B cell (primary cell): ENCODE measurements at regions not wholly inside any gene's neighbourhood (a gene's known extent, or its start where the extent isn't known, plus 50 kb on each side); places are given as distances from the start of the nearest gene placed in this dataset.

Experiments
- ATAC-seq: fragments of 200-7000 bp; cut with Tn5 transposase; one replicate; pipeline ENCODE4 v1.10.0; 2021; ENCODE audit warnings: low read depth, mild to moderate bottlenecking, moderate number of reproducible peaks, moderate library complexity
- CTCF ChIA-PET: fragments of 350-600 bp; sonication (Branson Sonifier 250); formaldehyde crosslinking; loops from one replicate; lab custom pipeline; 2021; ENCODE audit warnings: antibody characterized with exemption, inconsistent platforms; lab: Charles Lee
- POLR2A ChIA-PET: fragments of 350-600 bp; sonication (Branson Sonifier 250); formaldehyde crosslinking; loops from one replicate; lab custom pipeline; 2021; ENCODE audit warnings: antibody characterized with exemption; lab: Charles Lee
- DNase-seq: peaks from one replicate; pipeline ENCODE4 v3.0.0; 2013
- H2AFZ ChIP-seq: 2 replicates; pipeline ENCODE4 v1.6.1; 2012; ENCODE audit warnings: mild to moderate bottlenecking, low read depth, low read length; ENCODE audit not compliant: insufficient read depth, poor library complexity, severe bottlenecking
- H3K27ac ChIP-seq, 2 donors: 1 replicate in 1 of 2; 2 replicates in 1 of 2; pipeline ENCODE4 v1.5.1; 2012 to 2013; ENCODE audit warnings: low read length in 2 of 2, mild to moderate bottlenecking in 2 of 2, moderate library complexity in 1 of 2
- H3K27me3 ChIP-seq, 4 experiments: fragments of 200-600 bp in 1 of 4; sonication (generic) in 1 of 4; replicated peaks in 1 of 4; 1 replicate in 2 of 4; 2 replicates in 2 of 4; pipeline versions ENCODE4 v1.6.1 to v1.7.0; 2013 to 2016; ENCODE audit warnings: low read length in 3 of 4, mild to moderate bottlenecking in 2 of 4, mixed read lengths in 1 of 4, moderate library complexity in 1 of 4; ENCODE audit not compliant: insufficient read depth in 4 of 4, control insufficient read depth in 3 of 4; ENCODE audit errors: control extremely low read depth in 1 of 4
- H3K36me3 ChIP-seq, 2 experiments: replicated peaks in 1 of 2; 1 replicate in 1 of 2; 2 replicates in 1 of 2; pipeline versions ENCODE4 v1.6.1 to v1.7.1; 2013; ENCODE audit warnings: low read length in 1 of 2; ENCODE audit not compliant: insufficient read depth in 2 of 2, control insufficient read depth in 1 of 2; ENCODE audit errors: control extremely low read depth in 1 of 2, extremely low read depth in 1 of 2
- H3K4me1 ChIP-seq, 2 donors: fragments of 200-600 bp in 1 of 2; sonication (generic) in 1 of 2; 1 replicate in 1 of 2; 2 replicates in 1 of 2; pipeline versions ENCODE4 v1.5.1 to v1.6.1; 2013 to 2017; ENCODE audit warnings: low read length in 2 of 2; ENCODE audit not compliant: control insufficient read depth in 2 of 2, insufficient read depth in 2 of 2
- H3K4me2 ChIP-seq: replicated peaks from 2 replicates; pipeline ENCODE3; 2012; ENCODE audit warnings: mild to moderate bottlenecking, low read depth, low read length; ENCODE audit not compliant: poor library complexity, severe bottlenecking
- H3K4me3 ChIP-seq, 5 experiments: fragments of 200-600 bp in 1 of 5; sonication (generic) in 1 of 5; 1 replicate in 3 of 5; 2 replicates in 2 of 5; pipeline versions ENCODE4 v1.5.1 to v1.7.0; 2011 to 2016; ENCODE audit warnings: low read length in 4 of 5, mild to moderate bottlenecking in 4 of 5, low read depth in 2 of 5, control low read depth in 1 of 5, moderate library complexity in 1 of 5; ENCODE audit not compliant: insufficient read depth in 1 of 5; ENCODE audit errors: control extremely low read depth in 1 of 5, extremely low read depth in 1 of 5
- H3K79me2 ChIP-seq: fragments of 200-600 bp; sonication (generic); one replicate; pipeline ENCODE4 v1.6.0; 2016; ENCODE audit warnings: low read length; ENCODE audit not compliant: control insufficient read depth, insufficient read depth
- H3K9ac ChIP-seq: fragments of 200-600 bp; sonication (generic); 2 replicates; pipeline ENCODE4 v1.6.1; 2017; ENCODE audit warnings: mild to moderate bottlenecking, low read length, moderate library complexity
- H3K9me3 ChIP-seq, 3 donors: one replicate each; pipeline versions ENCODE4 v1.6.1 to v1.7.1; 2013; ENCODE audit warnings: low read length in 2 of 3; ENCODE audit not compliant: control insufficient read depth in 2 of 3, insufficient read depth in 1 of 3; ENCODE audit errors: control extremely low read depth in 1 of 3
- H4K20me1 ChIP-seq: 2 replicates; pipeline ENCODE4 v1.6.0; 2012; ENCODE audit warnings: mild to moderate bottlenecking, low read length; ENCODE audit not compliant: insufficient read depth, control insufficient read depth, poor library complexity, severe bottlenecking
- H3K27ac Mint-ChIP-seq: one replicate; pipeline ENCODE4 v1.8.0; 2021; ENCODE audit warnings: mixed read lengths
- H3K27me3 Mint-ChIP-seq: one replicate; pipeline ENCODE4 v1.8.0; 2021; ENCODE audit warnings: mixed read lengths
- H3K4me1 Mint-ChIP-seq: one replicate; pipeline ENCODE4 v1.8.0; 2021; ENCODE audit warnings: mixed read lengths
- H3K4me3 Mint-ChIP-seq: one replicate; pipeline ENCODE4 v1.8.0; 2021; ENCODE audit warnings: mixed read lengths
- H3K9me3 Mint-ChIP-seq: one replicate; pipeline ENCODE4 v1.8.0; 2022; ENCODE audit warnings: mixed read lengths; ENCODE audit not compliant: insufficient read depth
- EZH2 ChIP-seq: IDR thresholded peaks from 2 replicates; pipeline ENCODE4 v1.6.1; 2012; ENCODE audit warnings: borderline replicate concordance, low read depth, mild to moderate bottlenecking, moderate library complexity, low read length; ENCODE audit not compliant: insufficient read depth, poor library complexity, severe bottlenecking
- WGBS: methylation state at CpG from one replicate; pipeline ENCODE4 v1.1.5; 2013; ENCODE audit warnings: missing lambda C conversion rate; ENCODE audit not compliant: insufficient coverage; 5-methylcytosine and 5-hydroxymethylcytosine counted together
- intact Hi-C: fragments of 100-400 bp; cut with micrococcal nuclease; formaldehyde crosslinking; loops from one replicate; pipeline ENCODE4 v1.10.0; 2022
- TF ChIP-seq, protein P1 (sequence below): fragments of 200-600 bp; IDR thresholded peaks from one replicate; pipeline ENCODE4 v1.8.0; 2022; ENCODE audit warnings: antibody characterized with exemption, mild to moderate bottlenecking

DNA sequence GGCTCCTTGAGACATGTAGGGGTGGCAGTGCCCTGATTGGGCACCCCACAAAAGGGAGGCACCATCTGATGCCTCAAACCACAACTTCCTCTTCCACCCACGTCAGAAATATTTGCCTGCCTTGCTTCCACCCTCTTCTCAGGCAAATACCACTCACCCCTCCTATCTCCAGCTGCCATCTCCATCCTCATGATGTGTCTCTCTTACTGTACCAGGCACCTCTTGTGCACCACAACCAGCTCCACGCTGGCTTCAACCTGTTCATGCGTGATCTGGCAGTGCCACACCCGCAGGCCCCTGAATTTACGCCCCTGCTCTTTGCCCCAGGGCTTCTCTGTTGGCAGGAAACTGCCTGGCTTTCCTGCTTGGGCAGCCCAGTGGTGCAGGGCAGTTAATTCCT lies 87.8 kb upstream of the HSPA9 start:
- CTCF ChIA-PET = no interaction called here

DNA sequence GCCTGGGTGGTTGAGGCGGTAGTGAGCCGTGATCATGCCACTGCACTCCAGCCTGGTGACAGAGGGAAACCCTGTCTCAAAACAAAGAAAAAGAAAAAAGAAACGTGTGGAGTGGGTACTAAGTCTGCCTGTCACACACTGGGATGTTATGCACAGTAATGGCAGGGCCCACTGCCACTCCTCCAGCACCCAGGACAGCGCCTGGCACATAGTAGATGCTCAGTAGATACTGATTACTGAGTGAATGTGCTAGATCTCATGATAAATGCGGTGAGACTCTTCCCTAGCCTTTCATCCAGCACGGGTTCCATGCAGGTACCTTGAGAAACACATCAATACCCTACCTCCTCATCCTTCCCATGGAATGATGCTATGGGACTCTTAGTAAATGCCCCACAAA lies 87.4 kb upstream of the HSPA9 start:
- Mint-ChIP-seq H3K27ac (peak overlapping the region; percentile 68), H3K4me1 (peaks cover 39% of the 10 kb centered on the region), H3K27me3 (peaks cover 12% of the 10 kb centered on the region), H3K4me3 (peak overlapping the region; percentile 56), H3K9me3 (no peaks in the 10 kb centered on the region)
- POLR2A ChIA-PET = no interaction called here
- intact Hi-C loops = no loop called here
- no peaks in the 10 kb centered on the region for H3K36me3 ChIP-seq
- CTCF ChIA-PET = no interaction called here
- H3K9ac ChIP-seq = no peak overlapping the region
- H3K79me2 ChIP-seq = no peaks in the 10 kb centered on the region
- H4K20me1 ChIP-seq = no peaks in the 10 kb centered on the region
- H3K4me2 ChIP-seq = peak overlapping the region; percentile 70
- WGBS = 79% methylated on average over 3 of the region's 6 CpGs
- no peak overlapping the region for H3K27ac ChIP-seq
- TF ChIP-seq, protein P1, sequence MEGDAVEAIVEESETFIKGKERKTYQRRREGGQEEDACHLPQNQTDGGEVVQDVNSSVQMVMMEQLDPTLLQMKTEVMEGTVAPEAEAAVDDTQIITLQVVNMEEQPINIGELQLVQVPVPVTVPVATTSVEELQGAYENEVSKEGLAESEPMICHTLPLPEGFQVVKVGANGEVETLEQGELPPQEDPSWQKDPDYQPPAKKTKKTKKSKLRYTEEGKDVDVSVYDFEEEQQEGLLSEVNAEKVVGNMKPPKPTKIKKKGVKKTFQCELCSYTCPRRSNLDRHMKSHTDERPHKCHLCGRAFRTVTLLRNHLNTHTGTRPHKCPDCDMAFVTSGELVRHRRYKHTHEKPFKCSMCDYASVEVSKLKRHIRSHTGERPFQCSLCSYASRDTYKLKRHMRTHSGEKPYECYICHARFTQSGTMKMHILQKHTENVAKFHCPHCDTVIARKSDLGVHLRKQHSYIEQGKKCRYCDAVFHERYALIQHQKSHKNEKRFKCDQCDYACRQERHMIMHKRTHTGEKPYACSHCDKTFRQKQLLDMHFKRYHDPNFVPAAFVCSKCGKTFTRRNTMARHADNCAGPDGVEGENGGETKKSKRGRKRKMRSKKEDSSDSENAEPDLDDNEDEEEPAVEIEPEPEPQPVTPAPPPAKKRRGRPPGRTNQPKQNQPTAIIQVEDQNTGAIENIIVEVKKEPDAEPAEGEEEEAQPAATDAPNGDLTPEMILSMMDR = no peak
- no peak for TF ChIP-seq EZH2
- H3K9me3 ChIP-seq = peaks cover 0 to 28% (median 0%) of the 10 kb centered on the region in 3 donors
- ATAC-seq (peak; percentile 41), DNase-seq (no peak)
- peak overlapping the region; percentile 47 for H2AFZ ChIP-seq
- peaks cover 0 to 7% (median 3%) of the 10 kb centered on the region in 4 experiments for H3K27me3 ChIP-seq
- H3K4me1 ChIP-seq = peaks cover 27 to 37% of the 10 kb centered on the region in 2 donors
- H3K4me3 ChIP-seq = no peak overlapping the region

More for the DNA sequence above, 87.8 kb upstream of the HSPA9 start:
- Histone ChIP-seq H3K9me3 (peaks cover 0 to 28% (median 0%) of the 10 kb centered on the region in 3 donors), H4K20me1 (no peaks in the 10 kb centered on the region), H3K4me1 (peaks cover 27 to 37% of the 10 kb centered on the region in 2 donors), H3K4me2 (peak overlapping the region; percentile 70), H3K9ac (peak overlapping the region; percentile 28), H3K4me3 (peak overlapping the region in 1 of 5 experiments; percentile 29), H2AFZ (peak overlapping the region; percentile 47), H3K27ac (no peak overlapping the region), H3K27me3 (peaks cover 0 to 7% (median 3%) of the 10 kb centered on the region in 4 experiments), H3K36me3 (no peaks in the 10 kb centered on the region), H3K79me2 (no peaks in the 10 kb centered on the region)
- no peak for TF ChIP-seq EZH2
- TF ChIP-seq, protein P1 = no peak
- 0% methylated on average over 5 of the region's 5 CpGs for WGBS
- peak overlapping the region; percentile 56 for H3K4me3 Mint-ChIP-seq
- H3K27me3 Mint-ChIP-seq = peaks cover 11% of the 10 kb centered on the region
- ATAC-seq (peak; percentile 80), DNase-seq (peak; percentile 84)
- POLR2A ChIA-PET = no interaction called here
- H3K27ac Mint-ChIP-seq = peak overlapping the region; percentile 68
- H3K4me1 Mint-ChIP-seq = peaks cover 39% of the 10 kb centered on the region
- intact Hi-C loops = no loop called here
- H3K9me3 Mint-ChIP-seq = no peaks in the 10 kb centered on the region
